B cell (primary cell): ENCODE measurements at regions not wholly inside any gene's neighbourhood (a gene's known extent, or its start where the extent isn't known, plus 50 kb on each side); places are given as distances from the start of the nearest gene placed in this dataset.

Experiments
- ATAC-seq: fragments of 200-7000 bp; cut with Tn5 transposase; one replicate; pipeline ENCODE4 v1.10.0; 2021; ENCODE audit warnings: low read depth, mild to moderate bottlenecking, moderate number of reproducible peaks, moderate library complexity
- CTCF ChIA-PET: fragments of 350-600 bp; sonication (Branson Sonifier 250); formaldehyde crosslinking; loops from one replicate; lab custom pipeline; 2021; ENCODE audit warnings: antibody characterized with exemption, inconsistent platforms; lab: Charles Lee
- POLR2A ChIA-PET: fragments of 350-600 bp; sonication (Branson Sonifier 250); formaldehyde crosslinking; loops from one replicate; lab custom pipeline; 2021; ENCODE audit warnings: antibody characterized with exemption; lab: Charles Lee
- DNase-seq: peaks from one replicate; pipeline ENCODE4 v3.0.0; 2013
- H2AFZ ChIP-seq: 2 replicates; pipeline ENCODE4 v1.6.1; 2012; ENCODE audit warnings: mild to moderate bottlenecking, low read depth, low read length; ENCODE audit not compliant: insufficient read depth, poor library complexity, severe bottlenecking
- H3K27ac ChIP-seq, 2 donors: 1 replicate in 1 of 2; 2 replicates in 1 of 2; pipeline ENCODE4 v1.5.1; 2012 to 2013; ENCODE audit warnings: low read length in 2 of 2, mild to moderate bottlenecking in 2 of 2, moderate library complexity in 1 of 2
- H3K27me3 ChIP-seq, 4 experiments: fragments of 200-600 bp in 1 of 4; sonication (generic) in 1 of 4; replicated peaks in 1 of 4; 1 replicate in 2 of 4; 2 replicates in 2 of 4; pipeline versions ENCODE4 v1.6.1 to v1.7.0; 2013 to 2016; ENCODE audit warnings: low read length in 3 of 4, mild to moderate bottlenecking in 2 of 4, mixed read lengths in 1 of 4, moderate library complexity in 1 of 4; ENCODE audit not compliant: insufficient read depth in 4 of 4, control insufficient read depth in 3 of 4; ENCODE audit errors: control extremely low read depth in 1 of 4
- H3K36me3 ChIP-seq, 2 experiments: replicated peaks in 1 of 2; 1 replicate in 1 of 2; 2 replicates in 1 of 2; pipeline versions ENCODE4 v1.6.1 to v1.7.1; 2013; ENCODE audit warnings: low read length in 1 of 2; ENCODE audit not compliant: insufficient read depth in 2 of 2, control insufficient read depth in 1 of 2; ENCODE audit errors: control extremely low read depth in 1 of 2, extremely low read depth in 1 of 2
- H3K4me1 ChIP-seq, 2 donors: fragments of 200-600 bp in 1 of 2; sonication (generic) in 1 of 2; 1 replicate in 1 of 2; 2 replicates in 1 of 2; pipeline versions ENCODE4 v1.5.1 to v1.6.1; 2013 to 2017; ENCODE audit warnings: low read length in 2 of 2; ENCODE audit not compliant: control insufficient read depth in 2 of 2, insufficient read depth in 2 of 2
- H3K4me2 ChIP-seq: replicated peaks from 2 replicates; pipeline ENCODE3; 2012; ENCODE audit warnings: mild to moderate bottlenecking, low read depth, low read length; ENCODE audit not compliant: poor library complexity, severe bottlenecking
- H3K4me3 ChIP-seq, 5 experiments: fragments of 200-600 bp in 1 of 5; sonication (generic) in 1 of 5; 1 replicate in 3 of 5; 2 replicates in 2 of 5; pipeline versions ENCODE4 v1.5.1 to v1.7.0; 2011 to 2016; ENCODE audit warnings: low read length in 4 of 5, mild to moderate bottlenecking in 4 of 5, low read depth in 2 of 5, control low read depth in 1 of 5, moderate library complexity in 1 of 5; ENCODE audit not compliant: insufficient read depth in 1 of 5; ENCODE audit errors: control extremely low read depth in 1 of 5, extremely low read depth in 1 of 5
- H3K79me2 ChIP-seq: fragments of 200-600 bp; sonication (generic); one replicate; pipeline ENCODE4 v1.6.0; 2016; ENCODE audit warnings: low read length; ENCODE audit not compliant: control insufficient read depth, insufficient read depth
- H3K9ac ChIP-seq: fragments of 200-600 bp; sonication (generic); 2 replicates; pipeline ENCODE4 v1.6.1; 2017; ENCODE audit warnings: mild to moderate bottlenecking, low read length, moderate library complexity
- H3K9me3 ChIP-seq, 3 donors: one replicate each; pipeline versions ENCODE4 v1.6.1 to v1.7.1; 2013; ENCODE audit warnings: low read length in 2 of 3; ENCODE audit not compliant: control insufficient read depth in 2 of 3, insufficient read depth in 1 of 3; ENCODE audit errors: control extremely low read depth in 1 of 3
- H4K20me1 ChIP-seq: 2 replicates; pipeline ENCODE4 v1.6.0; 2012; ENCODE audit warnings: mild to moderate bottlenecking, low read length; ENCODE audit not compliant: insufficient read depth, control insufficient read depth, poor library complexity, severe bottlenecking
- H3K27ac Mint-ChIP-seq: one replicate; pipeline ENCODE4 v1.8.0; 2021; ENCODE audit warnings: mixed read lengths
- H3K27me3 Mint-ChIP-seq: one replicate; pipeline ENCODE4 v1.8.0; 2021; ENCODE audit warnings: mixed read lengths
- H3K4me1 Mint-ChIP-seq: one replicate; pipeline ENCODE4 v1.8.0; 2021; ENCODE audit warnings: mixed read lengths
- H3K4me3 Mint-ChIP-seq: one replicate; pipeline ENCODE4 v1.8.0; 2021; ENCODE audit warnings: mixed read lengths
- H3K9me3 Mint-ChIP-seq: one replicate; pipeline ENCODE4 v1.8.0; 2022; ENCODE audit warnings: mixed read lengths; ENCODE audit not compliant: insufficient read depth
- CTCF ChIP-seq: fragments of 200-600 bp; IDR thresholded peaks from one replicate; pipeline ENCODE4 v1.8.0; 2022; ENCODE audit warnings: antibody characterized with exemption, mild to moderate bottlenecking
- EZH2 ChIP-seq: IDR thresholded peaks from 2 replicates; pipeline ENCODE4 v1.6.1; 2012; ENCODE audit warnings: borderline replicate concordance, low read depth, mild to moderate bottlenecking, moderate library complexity, low read length; ENCODE audit not compliant: insufficient read depth, poor library complexity, severe bottlenecking
- WGBS: methylation state at CpG from one replicate; pipeline ENCODE4 v1.1.5; 2013; ENCODE audit warnings: missing lambda C conversion rate; ENCODE audit not compliant: insufficient coverage; 5-methylcytosine and 5-hydroxymethylcytosine counted together
- intact Hi-C: fragments of 100-400 bp; cut with micrococcal nuclease; formaldehyde crosslinking; loops from one replicate; pipeline ENCODE4 v1.10.0; 2022

- no peaks in the 10 kb centered on the region for H3K27me3 Mint-ChIP-seq
- peaks cover 9% of the 10 kb centered on the region for H3K4me1 Mint-ChIP-seq
- Histone ChIP-seq H3K27ac (no peak overlapping the region), H4K20me1 (no peaks in the 10 kb centered on the region), H3K4me1 (no peaks in the 10 kb centered on the region), H3K4me3 (no peak overlapping the region), H3K4me2 (no peak overlapping the region), H3K9ac (no peak overlapping the region), H3K9me3 (peaks cover 0 to 1% (median 0%) of the 10 kb centered on the region in 3 donors), H2AFZ (no peak overlapping the region), H3K27me3 (no peaks in the 10 kb centered on the region), H3K79me2 (no peaks in the 10 kb centered on the region), H3K36me3 (no peaks in the 10 kb centered on the region)
- no peak for DNase-seq
- POLR2A ChIA-PET = no interaction called here
- no peak for TF ChIP-seq EZH2
- no peak for TF ChIP-seq CTCF
- no peak overlapping the region for H3K27ac Mint-ChIP-seq
- WGBS = 25% methylated on average over 1 of the region's 3 CpGs
- H3K4me3 Mint-ChIP-seq = no peak overlapping the region
- CTCF ChIA-PET = no interaction called here
- H3K9me3 Mint-ChIP-seq = no peaks in the 10 kb centered on the region
- ATAC-seq = no peak
- intact Hi-C loops = no loop called here
Measured at GRCh38 chr19:27828829-27829228, 1384.1 kb downstream of the UQCRFS1 start.

GRCh38 chr19:27824108-27824507 is 1388.8 kb downstream of the UQCRFS1 start:
- Histone ChIP-seq H3K9ac (no peak overlapping the region), H4K20me1 (no peaks in the 10 kb centered on the region), H3K4me3 (no peak overlapping the region), H2AFZ (no peak overlapping the region), H3K4me1 (no peaks in the 10 kb centered on the region), H3K36me3 (no peaks in the 10 kb centered on the region), H3K9me3 (no peaks in the 10 kb centered on the region), H3K79me2 (no peaks in the 10 kb centered on the region), H3K27me3 (no peaks in the 10 kb centered on the region), H3K4me2 (no peak overlapping the region), H3K27ac (no peak overlapping the region)
- peaks cover 8% of the 10 kb centered on the region for H3K4me1 Mint-ChIP-seq
- TF ChIP-seq EZH2 = no peak
- TF ChIP-seq CTCF = no peak
- ChIA-PET POLR2A (no interaction called here), CTCF (no interaction called here)
- ATAC-seq (no peak), DNase-seq (no peak)
- H3K27me3 Mint-ChIP-seq = no peaks in the 10 kb centered on the region
- intact Hi-C loops = no loop called here
- H3K4me3 Mint-ChIP-seq = no peak overlapping the region
- H3K9me3 Mint-ChIP-seq = no peaks in the 10 kb centered on the region
- no CpG with 5 or more reads among the region's 3 CpGs for WGBS
- H3K27ac Mint-ChIP-seq = no peak overlapping the region
